IMR-90 (cell line): ENCODE measurements at regions not wholly inside any gene's neighbourhood (a gene's known extent, or its start where the extent isn't known, plus 50 kb on each side); places are given as distances from the start of the nearest gene placed in this dataset.

Source experiments
- ATAC-seq: fragments of 200-7000 bp; cut with Tn5 transposase; 2 replicates; pipeline ENCODE4 v1.9.1; 2020; ENCODE audit warnings: low read depth, mild to moderate bottlenecking, moderate library complexity
- BruUV-seq: library from RNA; stranded (reverse); fragments of 400-500 nt; replicated peaks from 2 replicates; lab custom pipeline; 2021; lab: Mats Ljungman, UMichigan
- CTCF ChIA-PET: fragments of 300-600 bp; formaldehyde crosslinking; extraction: SDS; loops from one replicate; lab custom pipeline; 2021; ENCODE audit warnings: antibody characterized with exemption; lab: Yijun Ruan, JAX
- POLR2A ChIA-PET: fragments of 300-600 bp; sonication (Branson Sonifier 250); formaldehyde crosslinking; loops from one replicate; lab custom pipeline; 2022; ENCODE audit warnings: antibody characterized with exemption; ENCODE audit not compliant: unreplicated experiment; lab: Charles Lee
- DNase-seq: peaks from one replicate; pipeline ENCODE4 v3.0.0; 2013
- H2AFZ ChIP-seq: replicated peaks from 2 replicates; pipeline ENCODE3; 2013; ENCODE audit warnings: low read length, mild to moderate bottlenecking; ENCODE audit not compliant: poor library complexity
- H2AK5ac ChIP-seq: 2 replicates; pipeline ENCODE4 v1.6.1; 2013; ENCODE audit warnings: low read depth, low read length, inconsistent platforms
- H2AK9ac ChIP-seq: replicated peaks from 2 replicates; pipeline ENCODE3; 2013; ENCODE audit warnings: mild to moderate bottlenecking, low read depth, low read length, moderate library complexity; ENCODE audit not compliant: poor library complexity
- H2BK120ac ChIP-seq: 2 replicates; pipeline ENCODE4 v1.6.1; 2013; ENCODE audit warnings: low read depth, low read length, inconsistent platforms
- H2BK15ac ChIP-seq: 3 replicates; pipeline ENCODE4 v1.6.1; 2013; ENCODE audit warnings: low read depth, low read length, inconsistent platforms
- H2BK20ac ChIP-seq: 2 replicates; pipeline ENCODE4 v1.6.1; 2013; ENCODE audit warnings: low read depth, mild to moderate bottlenecking, inconsistent platforms, low read length, moderate library complexity
- H2BK5ac ChIP-seq: 2 replicates; pipeline ENCODE4 v1.6.1; 2013; ENCODE audit warnings: mild to moderate bottlenecking, low read depth, low read length, inconsistent platforms; ENCODE audit not compliant: poor library complexity, severe bottlenecking
- H3K14ac ChIP-seq: replicated peaks from 2 replicates; pipeline ENCODE4 v1.6.1; 2013; ENCODE audit warnings: low read depth, low read length, inconsistent platforms
- H3K18ac ChIP-seq: 2 replicates; pipeline ENCODE4 v1.6.1; 2013; ENCODE audit warnings: low read depth, low read length, control low read depth
- H3K23ac ChIP-seq: 2 replicates; pipeline ENCODE4 v1.6.1; 2013; ENCODE audit warnings: low read depth, low read length, inconsistent platforms
- H3K27ac ChIP-seq: 2 replicates; pipeline ENCODE4 v1.5.1; 2013; ENCODE audit warnings: mild to moderate bottlenecking, control low read depth, low read length; ENCODE audit not compliant: insufficient read depth
- H3K27me3 ChIP-seq: 2 replicates; pipeline ENCODE4 v1.6.1; 2013; ENCODE audit warnings: low read length; ENCODE audit not compliant: control insufficient read depth, insufficient read depth
- H3K36me3 ChIP-seq: 2 replicates; pipeline ENCODE4 v1.6.1; 2013; ENCODE audit warnings: low read length, mixed read lengths; ENCODE audit not compliant: control insufficient read depth, insufficient read depth
- H3K4ac ChIP-seq: 2 replicates; pipeline ENCODE4 v1.6.1; 2013; ENCODE audit warnings: low read depth, low read length, inconsistent platforms
- H3K4me1 ChIP-seq: 2 replicates; pipeline ENCODE4 v1.6.1; 2013; ENCODE audit warnings: low read length, mixed read lengths; ENCODE audit not compliant: control insufficient read depth, insufficient read depth
- H3K4me2 ChIP-seq: 2 replicates; pipeline ENCODE4 v1.6.1; 2013; ENCODE audit warnings: low read depth, mild to moderate bottlenecking, control low read depth, low read length, moderate library complexity
- H3K4me3 ChIP-seq: 2 replicates; pipeline ENCODE4 v1.5.1; 2013; ENCODE audit warnings: low read depth, mild to moderate bottlenecking, control low read depth, low read length, moderate library complexity; ENCODE audit not compliant: insufficient read depth
- H3K56ac ChIP-seq: 2 replicates; pipeline ENCODE4 v1.6.1; 2013; ENCODE audit warnings: low read length, inconsistent platforms; ENCODE audit not compliant: insufficient read depth; ENCODE audit errors: extremely low read depth
- H3K79me1 ChIP-seq, 2 experiments: 2 replicates each; pipeline ENCODE4 v1.6.1; 2013; ENCODE audit warnings: low read length in 2 of 2, inconsistent platforms in 1 of 2, low read depth in 1 of 2
- H3K9ac ChIP-seq: 2 replicates; pipeline ENCODE4 v1.6.1; 2013; ENCODE audit warnings: low read depth, low read length, control low read depth
- H3K9me1 ChIP-seq: 2 replicates; pipeline ENCODE4 v1.6.1; 2013; ENCODE audit warnings: low read length, inconsistent platforms; ENCODE audit not compliant: insufficient read depth
- H3K9me3 ChIP-seq: 2 replicates; pipeline ENCODE4 v1.6.1; 2013; ENCODE audit warnings: low read length; ENCODE audit not compliant: control insufficient read depth, insufficient read depth
- H4K20me1 ChIP-seq: 2 replicates; pipeline ENCODE4 v1.6.1; 2013; ENCODE audit warnings: low read length, inconsistent platforms; ENCODE audit not compliant: insufficient read depth
- H4K5ac ChIP-seq: 2 replicates; pipeline ENCODE4 v1.6.1; 2013; ENCODE audit warnings: mild to moderate bottlenecking, low read depth, low read length, control low read depth
- H4K8ac ChIP-seq, 2 experiments: 2 replicates each; pipeline ENCODE4 v1.6.1; 2013; ENCODE audit warnings: low read depth in 2 of 2, low read length in 2 of 2, control low read depth in 1 of 2, inconsistent platforms in 1 of 2
- H4K91ac ChIP-seq: 2 replicates; pipeline ENCODE4 v1.6.1; 2013; ENCODE audit warnings: low read depth, low read length, inconsistent platforms; ENCODE audit not compliant: insufficient read depth
- BHLHE40 ChIP-seq: fragments of 150-350 bp; IDR thresholded peaks from 2 replicates; pipeline ENCODE4 v1.6.1; 2016; ENCODE audit warnings: mild to moderate bottlenecking, low read depth, low read length
- CEBPB ChIP-seq: IDR thresholded peaks from 2 replicates; pipeline ENCODE4 v1.6.1; 2012; ENCODE audit warnings: low read depth, low read length, improper control_type of control experiment
- CHD1 ChIP-seq: IDR thresholded peaks from 2 replicates; pipeline ENCODE4 v1.6.1; 2012; ENCODE audit warnings: low read depth, low read length, improper control_type of control experiment
- FOS ChIP-seq: fragments of 150-350 bp; IDR thresholded peaks from 2 replicates; pipeline ENCODE4 v1.6.1; 2016; ENCODE audit warnings: low read depth, low read length
- MAFK ChIP-seq: IDR thresholded peaks from 2 replicates; pipeline ENCODE4 v1.6.1; 2012; ENCODE audit warnings: low read depth, low read length, improper control_type of control experiment
- MAZ ChIP-seq: IDR thresholded peaks from 2 replicates; pipeline ENCODE4 v1.6.1; 2012; ENCODE audit warnings: low read depth, mild to moderate bottlenecking, low read length, improper control_type of control experiment, moderate library complexity, borderline replicate concordance
- MXI1 ChIP-seq: IDR thresholded peaks from 2 replicates; pipeline ENCODE4 v1.6.1; 2012; ENCODE audit warnings: low read depth, mild to moderate bottlenecking, low read length, moderate library complexity, borderline replicate concordance
- NFE2L2 ChIP-seq: fragments of 150-350 bp; IDR thresholded peaks from 2 replicates; pipeline ENCODE4 v1.6.1; 2016; ENCODE audit warnings: low read depth, mild to moderate bottlenecking, low read length
- POLR2A ChIP-seq: IDR thresholded peaks from 2 replicates; pipeline ENCODE4 v1.6.1; 2012; ENCODE audit warnings: mild to moderate bottlenecking, low read depth, low read length
- RAD21 ChIP-seq: IDR thresholded peaks from 2 replicates; pipeline ENCODE4 v1.6.1; 2012; ENCODE audit warnings: low read length, improper control_type of control experiment
- RCOR1 ChIP-seq: IDR thresholded peaks from 2 replicates; pipeline ENCODE4 v1.6.1; 2012; ENCODE audit warnings: mild to moderate bottlenecking, low read length, improper control_type of control experiment; ENCODE audit not compliant: insufficient replicate concordance
- RFX5 ChIP-seq: IDR thresholded peaks from 2 replicates; pipeline ENCODE4 v1.8.0; 2012; ENCODE audit warnings: low read depth, mild to moderate bottlenecking, low read length, moderate library complexity
- SMC3 ChIP-seq: fragments of 150-350 bp; IDR thresholded peaks from 2 replicates; pipeline ENCODE4 v1.6.1; 2016; ENCODE audit warnings: low read depth, mild to moderate bottlenecking, antibody characterized with exemption, low read length, moderate library complexity
- dilution Hi-C: fragments of 300-500 bp; cut with HindIII; formaldehyde crosslinking; loops from one replicate; pipeline ENCODE4 v1.14.3; 2018; ENCODE audit warnings: low sequenced_read_pairs; ENCODE audit not compliant: unreplicated experiment
- in situ Hi-C: fragments of 300-500 bp; cut with MboI; formaldehyde crosslinking; loops from 3 replicates; pipeline ENCODE4 v1.14.3; 2019; ENCODE audit warnings: low sequenced_read_pairs, inconsistent platforms, mixed read lengths
- intact Hi-C: fragments of 100-400 bp; cut with micrococcal nuclease; formaldehyde crosslinking; loops from 2 replicates; pipeline ENCODE4 v1.10.0; 2022
- TF ChIP-seq, protein P1 (sequence below): fragments of 150-350 bp; IDR thresholded peaks from 2 replicates; pipeline ENCODE4 v1.6.1; 2016; ENCODE audit warnings: low read depth, mild to moderate bottlenecking, low read length, moderate library complexity, borderline replicate concordance
- TF ChIP-seq, protein P2 (sequence below): fragments of 150-350 bp; IDR thresholded peaks from 2 replicates; pipeline ENCODE4 v1.6.1; 2017; ENCODE audit warnings: mild to moderate bottlenecking, antibody characterized with exemption, low read length, low read depth
- TF ChIP-seq, protein P3 (sequence below): conservative IDR thresholded peaks from 2 replicates; pipeline ENCODE4 v1.5.1; 2012; ENCODE audit warnings: mild to moderate bottlenecking, low read depth, low read length, improper control_type of control experiment

DNA sequence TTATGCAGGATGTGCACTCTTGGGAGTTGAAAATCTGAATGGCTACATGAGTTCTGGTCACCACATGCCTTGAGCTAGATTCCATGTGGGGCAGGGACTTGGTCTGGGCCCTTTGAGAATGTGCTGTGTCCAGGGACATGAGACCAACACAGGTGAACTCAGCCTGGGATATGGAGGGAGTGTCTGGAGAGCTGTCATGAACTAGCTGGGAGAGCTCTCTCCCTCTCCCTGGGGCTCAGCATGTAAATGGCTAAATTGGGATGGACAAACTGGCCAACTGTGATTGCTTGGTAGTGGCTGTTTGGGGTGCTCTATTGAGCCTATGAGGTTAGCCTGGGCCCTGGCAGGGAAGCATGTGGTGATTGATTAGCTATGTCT, 105.1 kb upstream of the HS6ST1 start:
- no peak overlapping the region for H2BK5ac ChIP-seq

More for the DNA sequence above, 105.1 kb upstream of the HS6ST1 start:
- POLR2A ChIA-PET: no interaction called here
- Histone ChIP-seq H3K4me3 (no peak overlapping the region), H2BK20ac (peak overlapping the region; percentile 37; the same call in 1 of the 2 replicates), H2AFZ (no peak overlapping the region), H3K79me1 (no peaks in the 10 kb centered on the region), H3K9me3 (no peaks in the 10 kb centered on the region; the same call in 1 of the 2 replicates), H2BK15ac (peak overlapping the region; percentile 59; the same call in 2 of the 3 replicates), H2BK120ac (peak overlapping the region; percentile 61), H3K14ac (0 out of 2 replicates have a peak overlapping the region, but pooled peaks have one; percentile 23), H4K8ac (no peak overlapping the region), H3K18ac (no peak overlapping the region), H3K4me2 (no peak overlapping the region), H3K36me3 (no peaks in the 10 kb centered on the region), H3K4me1 (peaks cover 10% of the 10 kb centered on the region), H3K56ac (no peak overlapping the region), H2AK5ac (peak overlapping the region; percentile 18; the same call in 1 of the 2 replicates), H4K20me1 (no peaks in the 10 kb centered on the region), H3K23ac (no peak overlapping the region), H3K4ac (peak overlapping the region; percentile 35), H4K91ac (no peak overlapping the region), H4K5ac (no peak overlapping the region), H3K27me3 (no peaks in the 10 kb centered on the region; the same call in 1 of the 2 replicates), H3K9me1 (peaks cover 8% of the 10 kb centered on the region; the same call in 1 of the 2 replicates), H3K9ac (no peak overlapping the region), H2AK9ac (peak overlapping the region; percentile 5), H3K27ac (no peak overlapping the region)
- no peak for TF ChIP-seq NFE2L2
- TF ChIP-seq POLR2A: no peak
- TF ChIP-seq MXI1: no peak
- TF ChIP-seq FOS: no peak
- no peak for TF ChIP-seq BHLHE40
- TF ChIP-seq, protein P1, sequence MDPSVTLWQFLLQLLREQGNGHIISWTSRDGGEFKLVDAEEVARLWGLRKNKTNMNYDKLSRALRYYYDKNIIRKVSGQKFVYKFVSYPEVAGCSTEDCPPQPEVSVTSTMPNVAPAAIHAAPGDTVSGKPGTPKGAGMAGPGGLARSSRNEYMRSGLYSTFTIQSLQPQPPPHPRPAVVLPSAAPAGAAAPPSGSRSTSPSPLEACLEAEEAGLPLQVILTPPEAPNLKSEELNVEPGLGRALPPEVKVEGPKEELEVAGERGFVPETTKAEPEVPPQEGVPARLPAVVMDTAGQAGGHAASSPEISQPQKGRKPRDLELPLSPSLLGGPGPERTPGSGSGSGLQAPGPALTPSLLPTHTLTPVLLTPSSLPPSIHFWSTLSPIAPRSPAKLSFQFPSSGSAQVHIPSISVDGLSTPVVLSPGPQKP: no peak
- TF ChIP-seq RCOR1: no peak
- TF ChIP-seq, protein P2, sequence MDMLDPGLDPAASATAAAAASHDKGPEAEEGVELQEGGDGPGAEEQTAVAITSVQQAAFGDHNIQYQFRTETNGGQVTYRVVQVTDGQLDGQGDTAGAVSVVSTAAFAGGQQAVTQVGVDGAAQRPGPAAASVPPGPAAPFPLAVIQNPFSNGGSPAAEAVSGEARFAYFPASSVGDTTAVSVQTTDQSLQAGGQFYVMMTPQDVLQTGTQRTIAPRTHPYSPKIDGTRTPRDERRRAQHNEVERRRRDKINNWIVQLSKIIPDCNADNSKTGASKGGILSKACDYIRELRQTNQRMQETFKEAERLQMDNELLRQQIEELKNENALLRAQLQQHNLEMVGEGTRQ: no peak
- TF ChIP-seq RAD21: no peak
- no peak for TF ChIP-seq RFX5
- TF ChIP-seq MAZ: no peak
- TF ChIP-seq MAFK: no peak
- no peak for TF ChIP-seq CHD1
- TF ChIP-seq, protein P3, sequence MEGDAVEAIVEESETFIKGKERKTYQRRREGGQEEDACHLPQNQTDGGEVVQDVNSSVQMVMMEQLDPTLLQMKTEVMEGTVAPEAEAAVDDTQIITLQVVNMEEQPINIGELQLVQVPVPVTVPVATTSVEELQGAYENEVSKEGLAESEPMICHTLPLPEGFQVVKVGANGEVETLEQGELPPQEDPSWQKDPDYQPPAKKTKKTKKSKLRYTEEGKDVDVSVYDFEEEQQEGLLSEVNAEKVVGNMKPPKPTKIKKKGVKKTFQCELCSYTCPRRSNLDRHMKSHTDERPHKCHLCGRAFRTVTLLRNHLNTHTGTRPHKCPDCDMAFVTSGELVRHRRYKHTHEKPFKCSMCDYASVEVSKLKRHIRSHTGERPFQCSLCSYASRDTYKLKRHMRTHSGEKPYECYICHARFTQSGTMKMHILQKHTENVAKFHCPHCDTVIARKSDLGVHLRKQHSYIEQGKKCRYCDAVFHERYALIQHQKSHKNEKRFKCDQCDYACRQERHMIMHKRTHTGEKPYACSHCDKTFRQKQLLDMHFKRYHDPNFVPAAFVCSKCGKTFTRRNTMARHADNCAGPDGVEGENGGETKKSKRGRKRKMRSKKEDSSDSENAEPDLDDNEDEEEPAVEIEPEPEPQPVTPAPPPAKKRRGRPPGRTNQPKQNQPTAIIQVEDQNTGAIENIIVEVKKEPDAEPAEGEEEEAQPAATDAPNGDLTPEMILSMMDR: no peak
- TF ChIP-seq CEBPB: no peak
- TF ChIP-seq SMC3: no peak
- no TSS peak for BruUV-seq
- CTCF ChIA-PET: interaction anchor here (0.6 kb wide), 1 partner anchor 225 kb away, joined by 4 read pairs; no protein-coding TSS in a partner anchor
- DNase-seq: no peak
- intact Hi-C loops: no loop called here
- no peak for ATAC-seq
- in situ Hi-C loops: no loop called here
- dilution Hi-C loops: no loop called here
